ENCODE measurements at regions not wholly inside any gene's neighbourhood (a gene's known extent, or its start where the extent isn't known, plus 50 kb on each side); places are given as distances from the start of the nearest gene placed in this dataset.

GRCh38 chr4:24666316-24666715, 82.0 kb upstream of the DHX15 start:
- no peak overlapping the region for H3K4me3 ChIP-seq (ENCODE audit: low read depth, low read length)
- TF ChIP-seq CTCF (IDR thresholded peaks at IDR 0.05; ENCODE audit: borderline replicate concordance, insufficient read depth, low read depth, low read length), result no peak

- TF ChIP-seq CTCF (IDR thresholded peaks at IDR 0.05; ENCODE audit: borderline replicate concordance, insufficient read depth, low read depth, low read length), result no peak
- H3K4me3 ChIP-seq (ENCODE audit: low read depth, low read length), result no peak overlapping the region
These were observed 82.6 kb upstream of the DHX15 start for GRCh38 chr4:24666816-24667477.

GRCh38 chr4:24668956-24669355, 84.6 kb upstream of the DHX15 start:
- H3K4me3 ChIP-seq (ENCODE audit: low read depth, low read length), result no peak overlapping the region
- no peak for TF ChIP-seq CTCF (IDR thresholded peaks at IDR 0.05; ENCODE audit: borderline replicate concordance, insufficient read depth, low read depth, low read length)

- no peak for TF ChIP-seq CTCF (IDR thresholded peaks at IDR 0.05; ENCODE audit: borderline replicate concordance, insufficient read depth, low read depth, low read length)
- no peak overlapping the region for H3K4me3 ChIP-seq (ENCODE audit: low read depth, low read length)
These were observed 85.4 kb upstream of the DHX15 start for GRCh38 chr4:24669751-24670150.

- TF ChIP-seq CTCF (IDR thresholded peaks at IDR 0.05; ENCODE audit: borderline replicate concordance, insufficient read depth, low read depth, low read length), result no peak
- H3K4me3 ChIP-seq (ENCODE audit: low read depth, low read length), result no peak overlapping the region
These were observed 87.5 kb upstream of the DHX15 start for GRCh38 chr4:24671849-24672248.

GRCh38 chr4:24672880-24673279, 88.5 kb upstream of the DHX15 start:
- TF ChIP-seq CTCF (IDR thresholded peaks at IDR 0.05; ENCODE audit: borderline replicate concordance, insufficient read depth, low read depth, low read length), result no peak
- H3K4me3 ChIP-seq (ENCODE audit: low read depth, low read length), result no peak overlapping the region

- no peak for TF ChIP-seq CTCF (IDR thresholded peaks at IDR 0.05; ENCODE audit: borderline replicate concordance, insufficient read depth, low read depth, low read length)
- no peak overlapping the region for H3K4me3 ChIP-seq (ENCODE audit: low read depth, low read length)
These were observed 89.9 kb upstream of the DHX15 start for GRCh38 chr4:24674279-24674678.
